Adrenal gland (tissue), 5 donors: ENCODE measurements at regions not wholly inside any gene's neighbourhood (a gene's known extent, or its start where the extent isn't known, plus 50 kb on each side); places are given as distances from the start of the nearest gene placed in this dataset.

Source experiments
- POLR2A ChIP-seq, 2 donors: fragments of 450-650 bp; IDR thresholded peaks; one replicate each; pipeline ENCODE4 v1.6.1; 2017; ENCODE audit warnings: antibody characterized with exemption in 2 of 2, mild to moderate bottlenecking in 2 of 2, moderate library complexity in 1 of 2
- TF ChIP-seq, protein P1 (sequence below), 6 experiments: fragments of 450-650 bp in 4 of 6; fragments of 200-600 bp in 2 of 6; sonication (generic) in 1 of 6; IDR thresholded peaks; 1 replicate in 5 of 6; 2 replicates in 1 of 6; pipeline versions ENCODE4 v1.5.1 to v1.8.0; 2016 to 2021; ENCODE audit warnings: antibody characterized with exemption in 6 of 6, mild to moderate bottlenecking in 2 of 6, moderate library complexity in 1 of 6
- donor health status: DM: no; HTN: no; CAD: no.

DNA sequence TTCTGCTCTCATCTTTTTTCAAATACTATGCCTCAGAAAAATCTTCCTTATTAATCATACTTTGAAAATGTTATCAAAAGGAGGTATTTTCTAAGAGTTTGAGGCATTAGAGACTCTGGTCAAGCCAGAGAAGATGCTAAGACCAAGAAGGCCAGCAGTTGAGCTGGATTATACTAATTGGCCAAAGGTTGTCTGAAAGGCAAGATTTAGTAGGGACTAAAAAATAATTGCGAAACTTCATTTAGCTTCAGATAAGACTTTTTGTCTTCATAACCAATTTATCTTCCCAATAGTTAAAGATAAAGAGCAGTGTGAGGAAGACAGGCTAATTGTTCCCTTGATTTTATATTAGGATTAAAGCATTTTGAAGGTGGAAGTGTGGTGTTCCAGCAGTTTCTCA is 1412.4 kb upstream of the PCDH7 start:
- TF ChIP-seq, protein P1, sequence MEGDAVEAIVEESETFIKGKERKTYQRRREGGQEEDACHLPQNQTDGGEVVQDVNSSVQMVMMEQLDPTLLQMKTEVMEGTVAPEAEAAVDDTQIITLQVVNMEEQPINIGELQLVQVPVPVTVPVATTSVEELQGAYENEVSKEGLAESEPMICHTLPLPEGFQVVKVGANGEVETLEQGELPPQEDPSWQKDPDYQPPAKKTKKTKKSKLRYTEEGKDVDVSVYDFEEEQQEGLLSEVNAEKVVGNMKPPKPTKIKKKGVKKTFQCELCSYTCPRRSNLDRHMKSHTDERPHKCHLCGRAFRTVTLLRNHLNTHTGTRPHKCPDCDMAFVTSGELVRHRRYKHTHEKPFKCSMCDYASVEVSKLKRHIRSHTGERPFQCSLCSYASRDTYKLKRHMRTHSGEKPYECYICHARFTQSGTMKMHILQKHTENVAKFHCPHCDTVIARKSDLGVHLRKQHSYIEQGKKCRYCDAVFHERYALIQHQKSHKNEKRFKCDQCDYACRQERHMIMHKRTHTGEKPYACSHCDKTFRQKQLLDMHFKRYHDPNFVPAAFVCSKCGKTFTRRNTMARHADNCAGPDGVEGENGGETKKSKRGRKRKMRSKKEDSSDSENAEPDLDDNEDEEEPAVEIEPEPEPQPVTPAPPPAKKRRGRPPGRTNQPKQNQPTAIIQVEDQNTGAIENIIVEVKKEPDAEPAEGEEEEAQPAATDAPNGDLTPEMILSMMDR (IDR thresholded peaks at IDR 0.05), result no peak
- no peak for TF ChIP-seq POLR2A (IDR thresholded peaks at IDR 0.05)
